ENCODE measurements at regions not wholly inside any gene's neighbourhood (a gene's known extent, or its start where the extent isn't known, plus 50 kb on each side); places are given as distances from the start of the nearest gene placed in this dataset.
A peak's percentile ranks its signal among the peaks of the same experiment; 100 is the strongest.

- Histone ChIP-seq H3K27me3 (ENCODE audit: insufficient read depth, low read length, poor library complexity) (no peaks in the 10 kb centered on the region), H4K8ac (ENCODE audit: low read depth, low read length) (no peak overlapping the region), H2BK120ac (ENCODE audit: low read depth, low read length) (no peak overlapping the region), H3K36me3 (ENCODE audit: control insufficient read depth, insufficient read depth, low read length) (no peaks in the 10 kb centered on the region), H3K79me2 (ENCODE audit: control insufficient read depth, insufficient read depth, low read length) (no peaks in the 10 kb centered on the region), H2BK5ac (ENCODE audit: low read length) (peak overlapping the region; percentile 62), H3K4ac (ENCODE audit: low read depth, low read length) (no peak overlapping the region), H3K23ac (ENCODE audit: low read length) (no peak overlapping the region), H3K4me2 (ENCODE audit: low read length) (no peak overlapping the region), H3K9ac (ENCODE audit: low read length) (no peak overlapping the region), H2BK15ac (replicated peaks; ENCODE audit: low read depth) (no peak overlapping the region), H3K79me1 (ENCODE audit: low read length) (no peaks in the 10 kb centered on the region), H3K27ac (ENCODE audit: low read depth, low read length) (no peak overlapping the region), H3K18ac (ENCODE audit: low read length) (peak overlapping the region; percentile 20), H2AK5ac (ENCODE audit: low read length) (peak overlapping the region; percentile 85), H3K4me3 (ENCODE audit: low read length) (no peak overlapping the region), H4K5ac (ENCODE audit: low read length) (no peak overlapping the region), H3K56ac (ENCODE audit: low read length) (peak overlapping the region; percentile 40), H3K4me1 (ENCODE audit: control insufficient read depth, low read depth, low read length) (peaks cover 13% of the 10 kb centered on the region)
- no peak for DNase-seq
- WGBS (ENCODE audit: extremely low coverage, insufficient coverage, low lambda C conversion rate): no CpG with 5 or more reads among the region's 2 CpGs
Observed at GRCh38 chr15:67943475-67943874, 103.6 kb upstream of the RNU6-1 start.

- H4K5ac ChIP-seq (ENCODE audit: low read length): no peak overlapping the region
- no CpG with 5 or more reads among the region's 10 CpGs for WGBS (ENCODE audit: extremely low coverage, insufficient coverage, low lambda C conversion rate)
- DNase-seq: no peak
- H2BK5ac ChIP-seq (ENCODE audit: low read length): no peak overlapping the region
- H3K4ac ChIP-seq (ENCODE audit: low read depth, low read length): no peak overlapping the region
- H3K79me2 ChIP-seq (ENCODE audit: control insufficient read depth, insufficient read depth, low read length): no peaks in the 10 kb centered on the region
- H3K56ac ChIP-seq (ENCODE audit: low read length): peak overlapping the region; percentile 40
- no peak overlapping the region for H3K27ac ChIP-seq (ENCODE audit: low read depth, low read length)
- H3K4me3 ChIP-seq (ENCODE audit: low read length): no peak overlapping the region
- no peak overlapping the region for H3K23ac ChIP-seq (ENCODE audit: low read length)
- H3K4me1 ChIP-seq (ENCODE audit: control insufficient read depth, low read depth, low read length): peaks cover 13% of the 10 kb centered on the region
- H3K79me1 ChIP-seq (ENCODE audit: low read length): no peaks in the 10 kb centered on the region
- H3K36me3 ChIP-seq (ENCODE audit: control insufficient read depth, insufficient read depth, low read length): no peaks in the 10 kb centered on the region
- no peak overlapping the region for H2BK15ac ChIP-seq (replicated peaks; ENCODE audit: low read depth)
- no peak overlapping the region for H3K9ac ChIP-seq (ENCODE audit: low read length)
- H3K27me3 ChIP-seq (ENCODE audit: insufficient read depth, low read length, poor library complexity): no peaks in the 10 kb centered on the region
- H3K18ac ChIP-seq (ENCODE audit: low read length): no peak overlapping the region
- H3K4me2 ChIP-seq (ENCODE audit: low read length): no peak overlapping the region
- H4K8ac ChIP-seq (ENCODE audit: low read depth, low read length): no peak overlapping the region
- no peak overlapping the region for H2BK120ac ChIP-seq (ENCODE audit: low read depth, low read length)
- H2AK5ac ChIP-seq (ENCODE audit: low read length): peak overlapping the region; percentile 59
Observed at GRCh38 chr15:67944010-67944641, 104.3 kb upstream of the RNU6-1 start.

GRCh38 chr15:67945131-67945530 lies 105.3 kb upstream of the RNU6-1 start:
- Histone ChIP-seq H3K4me3 (ENCODE audit: low read length) (no peak overlapping the region), H4K8ac (ENCODE audit: low read depth, low read length) (no peak overlapping the region), H2AK5ac (ENCODE audit: low read length) (no peak overlapping the region), H3K23ac (ENCODE audit: low read length) (no peak overlapping the region), H2BK5ac (ENCODE audit: low read length) (no peak overlapping the region), H3K18ac (ENCODE audit: low read length) (no peak overlapping the region), H3K79me2 (ENCODE audit: control insufficient read depth, insufficient read depth, low read length) (no peaks in the 10 kb centered on the region), H3K27me3 (ENCODE audit: insufficient read depth, low read length, poor library complexity) (no peaks in the 10 kb centered on the region), H2BK120ac (ENCODE audit: low read depth, low read length) (no peak overlapping the region), H3K56ac (ENCODE audit: low read length) (no peak overlapping the region), H3K9ac (ENCODE audit: low read length) (no peak overlapping the region), H3K4me1 (ENCODE audit: control insufficient read depth, low read depth, low read length) (peaks cover 13% of the 10 kb centered on the region), H4K5ac (ENCODE audit: low read length) (no peak overlapping the region), H3K36me3 (ENCODE audit: control insufficient read depth, insufficient read depth, low read length) (no peaks in the 10 kb centered on the region), H2BK15ac (replicated peaks; ENCODE audit: low read depth) (peak overlapping the region; percentile 48), H3K4me2 (ENCODE audit: low read length) (no peak overlapping the region), H3K4ac (ENCODE audit: low read depth, low read length) (no peak overlapping the region), H3K27ac (ENCODE audit: low read depth, low read length) (no peak overlapping the region), H3K79me1 (ENCODE audit: low read length) (no peaks in the 10 kb centered on the region)
- no peak for DNase-seq
- no CpG with 5 or more reads among the region's 2 CpGs for WGBS (ENCODE audit: extremely low coverage, insufficient coverage, low lambda C conversion rate)

GRCh38 chr15:67945951-67946700 lies 106.3 kb upstream of the RNU6-1 start:
- H3K27ac ChIP-seq (ENCODE audit: low read depth, low read length): peak overlapping the region; percentile 69
- peak overlapping the region; percentile 20 for H3K9ac ChIP-seq (ENCODE audit: low read length)
- no peak overlapping the region for H3K4me3 ChIP-seq (ENCODE audit: low read length)
- H2BK120ac ChIP-seq (ENCODE audit: low read depth, low read length): peak overlapping the region; percentile 21
- no peaks in the 10 kb centered on the region for H3K36me3 ChIP-seq (ENCODE audit: control insufficient read depth, insufficient read depth, low read length)
- peak; percentile 99 for DNase-seq
- no peaks in the 10 kb centered on the region for H3K79me2 ChIP-seq (ENCODE audit: control insufficient read depth, insufficient read depth, low read length)
- no CpG with 5 or more reads among the region's 6 CpGs for WGBS (ENCODE audit: extremely low coverage, insufficient coverage, low lambda C conversion rate)
- no peaks in the 10 kb centered on the region for H3K27me3 ChIP-seq (ENCODE audit: insufficient read depth, low read length, poor library complexity)
- no peak overlapping the region for H3K4ac ChIP-seq (ENCODE audit: low read depth, low read length)
- peak overlapping the region; percentile 47 for H2BK5ac ChIP-seq (ENCODE audit: low read length)
- no peak overlapping the region for H4K8ac ChIP-seq (ENCODE audit: low read depth, low read length)
- peak overlapping the region; percentile 48 for H2BK15ac ChIP-seq (replicated peaks; ENCODE audit: low read depth)
- peaks cover 10% of the 10 kb centered on the region for H3K4me1 ChIP-seq (ENCODE audit: control insufficient read depth, low read depth, low read length)
- peak overlapping the region; percentile 45 for H3K23ac ChIP-seq (ENCODE audit: low read length)
- H3K18ac ChIP-seq (ENCODE audit: low read length): peak overlapping the region; percentile 43
- no peaks in the 10 kb centered on the region for H3K79me1 ChIP-seq (ENCODE audit: low read length)
- H4K5ac ChIP-seq (ENCODE audit: low read length): no peak overlapping the region
- H2AK5ac ChIP-seq (ENCODE audit: low read length): no peak overlapping the region
- no peak overlapping the region for H3K4me2 ChIP-seq (ENCODE audit: low read length)
- H3K56ac ChIP-seq (ENCODE audit: low read length): peak overlapping the region; percentile 66

- Histone ChIP-seq H3K9ac (ENCODE audit: low read length) (peak overlapping the region; percentile 20), H3K4me1 (ENCODE audit: control insufficient read depth, low read depth, low read length) (peaks cover 7% of the 10 kb centered on the region), H2BK120ac (ENCODE audit: low read depth, low read length) (no peak overlapping the region), H3K79me1 (ENCODE audit: low read length) (no peaks in the 10 kb centered on the region), H3K56ac (ENCODE audit: low read length) (peak overlapping the region; percentile 66), H3K18ac (ENCODE audit: low read length) (peak overlapping the region; percentile 10), H4K8ac (ENCODE audit: low read depth, low read length) (no peak overlapping the region), H3K27ac (ENCODE audit: low read depth, low read length) (peak overlapping the region; percentile 69), H4K5ac (ENCODE audit: low read length) (no peak overlapping the region), H3K36me3 (ENCODE audit: control insufficient read depth, insufficient read depth, low read length) (no peaks in the 10 kb centered on the region), H2BK5ac (ENCODE audit: low read length) (peak overlapping the region; percentile 47), H3K4ac (ENCODE audit: low read depth, low read length) (no peak overlapping the region), H3K4me2 (ENCODE audit: low read length) (no peak overlapping the region), H2BK15ac (replicated peaks; ENCODE audit: low read depth) (no peak overlapping the region), H3K4me3 (ENCODE audit: low read length) (no peak overlapping the region), H3K79me2 (ENCODE audit: control insufficient read depth, insufficient read depth, low read length) (no peaks in the 10 kb centered on the region), H3K27me3 (ENCODE audit: insufficient read depth, low read length, poor library complexity) (no peaks in the 10 kb centered on the region), H2AK5ac (ENCODE audit: low read length) (no peak overlapping the region), H3K23ac (ENCODE audit: low read length) (peak overlapping the region; percentile 45)
- WGBS (ENCODE audit: extremely low coverage, insufficient coverage, low lambda C conversion rate): no CpG with 5 or more reads among the region's 4 CpGs
- no peak for DNase-seq
Observed at GRCh38 chr15:67946701-67947100, 106.9 kb upstream of the RNU6-1 start.

All from mesendoderm (in vitro differentiated cells).